Neural progenitor cell (in vitro differentiated cells): ENCODE measurements at regions not wholly inside any gene's neighbourhood (a gene's known extent, or its start where the extent isn't known, plus 50 kb on each side); places are given as distances from the start of the nearest gene placed in this dataset. TPM values are rescaled to one million over a fixed set of nuclear protein-coding genes. Genes with fewer than 3 reads are reported as not detected.

Experiments used
- DNase-seq: peaks from one replicate; pipeline ENCODE4 v3.0.0-alpha.2; 2016; ENCODE audit warnings: low spot score
- H2AFZ ChIP-seq: fragments of 200-600 bp; sonication (generic); replicated peaks from 2 replicates; pipeline ENCODE4 v1.6.1; 2016; ENCODE audit warnings: antibody characterized with exemption
- H3F3A ChIP-seq: fragments of 200-600 bp; sonication (generic); 2 replicates; pipeline ENCODE4 v1.6.1; 2016; ENCODE audit warnings: antibody characterized with exemption, low read depth
- H3K27ac ChIP-seq: fragments of 200-600 bp; sonication (generic); 2 replicates; pipeline ENCODE4 v1.5.1; 2016; ENCODE audit warnings: mild to moderate bottlenecking
- H3K27me3 ChIP-seq: fragments of 200-600 bp; sonication (generic); 2 replicates; pipeline ENCODE4 v1.6.1; 2016; ENCODE audit warnings: mild to moderate bottlenecking, moderate library complexity
- H3K36me3 ChIP-seq: fragments of 200-600 bp; sonication (generic); 2 replicates; pipeline ENCODE4 v1.5.1; 2016
- H3K4me1 ChIP-seq: fragments of 200-600 bp; sonication (generic); 2 replicates; pipeline ENCODE4 v1.6.1; 2016; ENCODE audit warnings: mixed run types
- H3K4me2 ChIP-seq: fragments of 200-600 bp; sonication (generic); 2 replicates; pipeline ENCODE4 v1.6.1; 2016
- H3K4me3 ChIP-seq: fragments of 200-600 bp; sonication (generic); 2 replicates; pipeline ENCODE4 v1.5.1; 2016
- H3K79me2 ChIP-seq: fragments of 200-600 bp; sonication (generic); 2 replicates; pipeline ENCODE4 v1.6.1; 2016; ENCODE audit warnings: low read depth
- H3K9ac ChIP-seq: fragments of 200-600 bp; sonication (generic); 2 replicates; pipeline ENCODE4 v1.6.1; 2016
- H3K9me3 ChIP-seq: fragments of 200-600 bp; sonication (generic); 2 replicates; pipeline ENCODE4 v1.5.1; 2016; ENCODE audit warnings: low read depth
- H4K20me1 ChIP-seq: fragments of 200-600 bp; sonication (generic); 2 replicates; pipeline ENCODE4 v1.6.1; 2016; ENCODE audit warnings: low read depth
- H3K27ac Mint-ChIP-seq: 3 replicates; pipeline ENCODE4 v1.8.0; 2021; ENCODE audit warnings: mixed read lengths
- H3K27me3 Mint-ChIP-seq: 2 replicates; pipeline ENCODE4 v1.8.0; 2022; ENCODE audit warnings: low read depth, mild to moderate bottlenecking, inconsistent platforms, moderate library complexity, mixed read lengths; ENCODE audit not compliant: insufficient read depth
- H3K36me3 Mint-ChIP-seq: 3 replicates; pipeline ENCODE4 v1.8.0; 2021; ENCODE audit warnings: mixed read lengths
- H3K4me1 Mint-ChIP-seq: 3 replicates; pipeline ENCODE4 v1.8.0; 2021; ENCODE audit warnings: mixed read lengths
- H3K4me3 Mint-ChIP-seq: 3 replicates; pipeline ENCODE4 v1.8.0; 2021; ENCODE audit warnings: mild to moderate bottlenecking, moderate library complexity, mixed read lengths
- H3K9me3 Mint-ChIP-seq: 3 replicates; pipeline ENCODE4 v1.8.0; 2020; ENCODE audit warnings: mixed read lengths
- CTCF ChIP-seq: fragments of 200-600 bp; sonication (generic); IDR thresholded peaks from 2 replicates; pipeline ENCODE4 v1.5.1; 2017; ENCODE audit warnings: antibody characterized with exemption, mild to moderate bottlenecking
- EZH2 ChIP-seq: fragments of 200-600 bp; sonication (generic); IDR thresholded peaks from 2 replicates; pipeline ENCODE4 v1.6.1; 2017; ENCODE audit warnings: antibody characterized with exemption, mild to moderate bottlenecking, moderate library complexity
- EZH2phosphoT487 ChIP-seq: fragments of 200-600 bp; sonication (generic); IDR thresholded peaks from 2 replicates; pipeline ENCODE4 v1.6.1; 2017; ENCODE audit warnings: antibody characterized with exemption
- small RNA-seq: library from RNA; depleted of rRNA; stranded (forward); fragments of <200 nt; gene quantifications from one replicate; pipeline ENCODE3, GENCODE V24; 2015

GRCh38 chr11:62020661-62021060 lies 53.2 kb upstream of the FTH1 start:
- H3K27me3 ChIP-seq = no peaks in the 10 kb centered on the region

GRCh38 chr11:62018981-62019664 lies 51.7 kb upstream of the FTH1 start:
- Mint-ChIP-seq H3K36me3 (no peaks in the 10 kb centered on the region), H3K4me1 (peaks cover 24% of the 10 kb centered on the region), H3K27me3 (peaks cover 5% of the 10 kb centered on the region), H3K27ac (no peak overlapping the region), H3K9me3 (peaks cover 28% of the 10 kb centered on the region), H3K4me3 (no peak overlapping the region)
- H3K4me3 ChIP-seq = no peak overlapping the region
- H3K27ac ChIP-seq = no peak overlapping the region
- no peak for DNase-seq
- no peak for TF ChIP-seq CTCF
- TF ChIP-seq EZH2 = no peak
- TF ChIP-seq EZH2phosphoT487 = no peak
- H3K9me3 ChIP-seq = no peaks in the 10 kb centered on the region
- no peak overlapping the region for H2AFZ ChIP-seq
- no peaks in the 10 kb centered on the region for H3F3A ChIP-seq
- no peak overlapping the region for H3K9ac ChIP-seq
- no peaks in the 10 kb centered on the region for H3K27me3 ChIP-seq
- no peaks in the 10 kb centered on the region for H3K79me2 ChIP-seq
- H3K4me1 ChIP-seq = peaks cover 4% of the 10 kb centered on the region
- H3K4me2 ChIP-seq = no peak overlapping the region
- H3K36me3 ChIP-seq = no peaks in the 10 kb centered on the region
- H4K20me1 ChIP-seq = no peaks in the 10 kb centered on the region

More at GRCh38 chr11:62020661-62021060, 53.2 kb upstream of the FTH1 start:
- peaks cover 4% of the 10 kb centered on the region for H3K4me1 ChIP-seq
- H3K36me3 ChIP-seq = no peaks in the 10 kb centered on the region
- no peaks in the 10 kb centered on the region for H3K9me3 ChIP-seq
- no peak for DNase-seq
- no peaks in the 10 kb centered on the region for H3K79me2 ChIP-seq
- no peak overlapping the region for H3K4me2 ChIP-seq
- no peak overlapping the region for H2AFZ ChIP-seq
- peaks cover 24% of the 10 kb centered on the region for H3K4me1 Mint-ChIP-seq
- no peaks in the 10 kb centered on the region for H4K20me1 ChIP-seq
- H3K9ac ChIP-seq = no peak overlapping the region
- no peaks in the 10 kb centered on the region for H3F3A ChIP-seq
- H3K27ac Mint-ChIP-seq = no peak overlapping the region
- no peak overlapping the region for H3K4me3 ChIP-seq
- H3K27ac ChIP-seq = no peak overlapping the region
- peaks cover 5% of the 10 kb centered on the region for H3K27me3 Mint-ChIP-seq
- peaks cover 27% of the 10 kb centered on the region for H3K9me3 Mint-ChIP-seq
- H3K4me3 Mint-ChIP-seq = no peak overlapping the region
- TF ChIP-seq CTCF (no peak), EZH2phosphoT487 (no peak), EZH2 (no peak)
- H3K36me3 Mint-ChIP-seq = no peaks in the 10 kb centered on the region

GRCh38 chr11:62017878-62018655 lies 50.6 kb upstream of the FTH1 start:
- Histone ChIP-seq H3K9ac (no peak overlapping the region), H3K4me3 (no peak overlapping the region), H3K79me2 (no peaks in the 10 kb centered on the region), H3K4me1 (peaks cover 4% of the 10 kb centered on the region), H3K27me3 (no peaks in the 10 kb centered on the region), H3K4me2 (no peak overlapping the region), H4K20me1 (no peaks in the 10 kb centered on the region), H3K36me3 (no peaks in the 10 kb centered on the region), H2AFZ (no peak overlapping the region), H3F3A (no peaks in the 10 kb centered on the region), H3K27ac (no peak overlapping the region), H3K9me3 (no peaks in the 10 kb centered on the region)
- peaks cover 24% of the 10 kb centered on the region for H3K4me1 Mint-ChIP-seq
- peaks cover 5% of the 10 kb centered on the region for H3K27me3 Mint-ChIP-seq
- H3K36me3 Mint-ChIP-seq = no peaks in the 10 kb centered on the region
- no peak for DNase-seq
- H3K27ac Mint-ChIP-seq = peak overlapping the region; percentile 60
- no peak overlapping the region for H3K4me3 Mint-ChIP-seq
- H3K9me3 Mint-ChIP-seq = peaks cover 23% of the 10 kb centered on the region
- TF ChIP-seq EZH2phosphoT487 (no peak), CTCF (no peak), EZH2 (no peak)

Small RNA genes in the stretch of these regions (small RNA-seq; reads per million reads assigned to genes)
- gene AP003733.2 = not detected
